Activated CD8-positive, alpha-beta T cell treated with anti-CD3 and anti-CD28 coated beads for 36 hours (primary cell): ENCODE measurements at regions not wholly inside any gene's neighbourhood (a gene's known extent, or its start where the extent isn't known, plus 50 kb on each side); places are given as distances from the start of the nearest gene placed in this dataset.

ENCODE experiments used
- ATAC-seq: fragments of 200-7000 bp; cut with Tn5 transposase; one replicate; pipeline ENCODE4 v1.10.0; 2021; ENCODE audit warnings: mild to moderate bottlenecking, moderate library complexity
- CTCF ChIA-PET: fragments of 350-600 bp; sonication (Branson Sonifier 250); formaldehyde crosslinking; loops from one replicate; lab custom pipeline; 2021; ENCODE audit warnings: antibody characterized with exemption; lab: Charles Lee
- POLR2A ChIA-PET: fragments of 350-600 bp; sonication (Branson Sonifier 250); formaldehyde crosslinking; loops from one replicate; lab custom pipeline; 2021; ENCODE audit warnings: antibody characterized with exemption; lab: Charles Lee
- DNase-seq: peaks from one replicate; pipeline ENCODE4 v3.0.0-alpha.2; 2020
- H3K27ac Mint-ChIP-seq: one replicate; pipeline ENCODE4 v1.8.0; 2021; ENCODE audit warnings: mild to moderate bottlenecking, mixed read lengths
- H3K27me3 Mint-ChIP-seq: one replicate; pipeline ENCODE4 v1.8.0; 2021; ENCODE audit warnings: mixed read lengths
- H3K36me3 Mint-ChIP-seq: one replicate; pipeline ENCODE4 v1.8.0; 2021; ENCODE audit warnings: low read depth, mixed read lengths
- H3K4me1 Mint-ChIP-seq: one replicate; pipeline ENCODE4 v1.8.0; 2021; ENCODE audit warnings: low read depth, mixed read lengths
- H3K4me3 Mint-ChIP-seq: one replicate; pipeline ENCODE4 v1.8.0; 2021; ENCODE audit warnings: mild to moderate bottlenecking, moderate library complexity, mixed read lengths
- H3K9me3 Mint-ChIP-seq: one replicate; pipeline ENCODE4 v1.8.0; 2021; ENCODE audit warnings: mixed read lengths
- CTCF ChIP-seq: fragments of 200-600 bp; IDR thresholded peaks from one replicate; pipeline ENCODE4 v1.8.0; 2022; ENCODE audit warnings: antibody characterized with exemption, mild to moderate bottlenecking
- intact Hi-C: fragments of 100-400 bp; cut with micrococcal nuclease; formaldehyde crosslinking; loops from one replicate; pipeline ENCODE4 v1.10.0; 2022

GRCh38 chr17:69954241-69954925 lies 120.6 kb upstream of the KCNJ16 start:
- H3K27me3 Mint-ChIP-seq, result peaks cover 2% of the 10 kb centered on the region
- CTCF ChIA-PET, result no interaction called here
- no peak overlapping the region for H3K27ac Mint-ChIP-seq
- H3K9me3 Mint-ChIP-seq, result no peaks in the 10 kb centered on the region
- intact Hi-C loops, result no loop called here
- DNase-seq (no peak), ATAC-seq (no peak)
- H3K4me1 Mint-ChIP-seq, result no peaks in the 10 kb centered on the region
- H3K36me3 Mint-ChIP-seq, result no peaks in the 10 kb centered on the region
- no peak for TF ChIP-seq CTCF
- POLR2A ChIA-PET, result no interaction called here
- H3K4me3 Mint-ChIP-seq, result no peak overlapping the region

- ChIA-PET POLR2A (no interaction called here), CTCF (no interaction called here)
- DNase-seq (no peak), ATAC-seq (no peak)
- Mint-ChIP-seq H3K36me3 (no peaks in the 10 kb centered on the region), H3K4me1 (no peaks in the 10 kb centered on the region), H3K4me3 (no peak overlapping the region), H3K27ac (no peak overlapping the region), H3K27me3 (peaks cover 4% of the 10 kb centered on the region), H3K9me3 (no peaks in the 10 kb centered on the region)
- TF ChIP-seq CTCF, result no peak
- intact Hi-C loops, result no loop called here
Measured at GRCh38 chr17:69958063-69958462, 117.0 kb upstream of the KCNJ16 start.

GRCh38 chr17:69959283-69959682 lies 115.7 kb upstream of the KCNJ16 start:
- H3K4me1 Mint-ChIP-seq, result no peaks in the 10 kb centered on the region
- no peak for TF ChIP-seq CTCF
- H3K9me3 Mint-ChIP-seq, result no peaks in the 10 kb centered on the region
- no peak for ATAC-seq
- H3K27ac Mint-ChIP-seq, result no peak overlapping the region
- DNase-seq, result no peak
- H3K4me3 Mint-ChIP-seq, result no peak overlapping the region
- no peaks in the 10 kb centered on the region for H3K36me3 Mint-ChIP-seq
- intact Hi-C loops, result no loop called here
- ChIA-PET CTCF (no interaction called here), POLR2A (no interaction called here)
- peaks cover 2% of the 10 kb centered on the region for H3K27me3 Mint-ChIP-seq

GRCh38 chr17:69960755-69961154 lies 114.3 kb upstream of the KCNJ16 start:
- CTCF ChIA-PET, result no interaction called here
- intact Hi-C loops, result no loop called here
- H3K27ac Mint-ChIP-seq, result no peak overlapping the region
- no peaks in the 10 kb centered on the region for H3K4me1 Mint-ChIP-seq
- ATAC-seq, result no peak
- no peak overlapping the region for H3K4me3 Mint-ChIP-seq
- no peaks in the 10 kb centered on the region for H3K36me3 Mint-ChIP-seq
- POLR2A ChIA-PET, result no interaction called here
- peaks cover 2% of the 10 kb centered on the region for H3K27me3 Mint-ChIP-seq
- no peak for DNase-seq
- peaks cover 3% of the 10 kb centered on the region for H3K9me3 Mint-ChIP-seq
- no peak for TF ChIP-seq CTCF

GRCh38 chr17:69961501-69962145 lies 113.4 kb upstream of the KCNJ16 start:
- CTCF ChIA-PET, result interaction anchor here (0.6 kb wide), 1 partner anchor 569 kb away, joined by 3 read pairs; no protein-coding TSS in a partner anchor
- peaks cover 2% of the 10 kb centered on the region for H3K27me3 Mint-ChIP-seq
- no peak for ATAC-seq
- TF ChIP-seq CTCF, result no peak
- no peak for DNase-seq
- peaks cover 3% of the 10 kb centered on the region for H3K9me3 Mint-ChIP-seq
- no peaks in the 10 kb centered on the region for H3K36me3 Mint-ChIP-seq
- intact Hi-C loops, result no loop called here
- no peak overlapping the region for H3K4me3 Mint-ChIP-seq
- no peaks in the 10 kb centered on the region for H3K4me1 Mint-ChIP-seq
- POLR2A ChIA-PET, result no interaction called here
- H3K27ac Mint-ChIP-seq, result no peak overlapping the region
